ENCODE measurements at regions not wholly inside any gene's neighbourhood (a gene's known extent, or its start where the extent isn't known, plus 50 kb on each side); places are given as distances from the start of the nearest gene placed in this dataset.

DNA sequence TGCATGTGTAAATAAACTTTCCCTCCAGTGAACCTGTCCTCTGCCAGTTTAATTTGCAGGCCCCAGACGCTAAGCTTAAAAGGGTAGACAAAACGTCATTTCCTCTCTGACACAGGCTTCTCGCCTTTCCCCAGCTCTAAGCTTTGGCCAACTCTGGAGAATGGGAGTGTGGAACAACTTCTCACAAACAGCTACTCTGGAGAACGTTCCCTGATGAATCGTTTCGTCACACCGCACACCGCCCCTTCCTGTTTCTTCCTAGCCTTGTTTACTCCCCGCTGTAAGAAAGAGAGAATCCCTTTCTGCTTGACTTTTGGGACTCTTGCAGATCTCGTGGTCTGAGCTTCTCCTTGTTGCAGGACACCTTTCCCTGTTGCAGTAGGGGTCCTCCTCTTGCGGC lies 564.2 kb downstream of the TCERG1L start:
- Histone ChIP-seq H3K4me1 (ENCODE audit: insufficient read depth, low read length, severe bottlenecking) (no peaks in the 10 kb centered on the region), H3K4me2 (ENCODE audit: low read length) (no peak overlapping the region), H3K27ac (ENCODE audit: low read depth, low read length, poor library complexity, severe bottlenecking) (no peak overlapping the region), H4K20me1 (ENCODE audit: insufficient read depth, low read length) (no peaks in the 10 kb centered on the region), H3F3A (ENCODE audit: insufficient read depth, low read length) (no peaks in the 10 kb centered on the region), H3K4me3 (ENCODE audit: low read depth, low read length, poor library complexity, severe bottlenecking) (no peak overlapping the region), H3K79me2 (ENCODE audit: insufficient read depth, low read length) (no peaks in the 10 kb centered on the region), H3K36me3 (ENCODE audit: insufficient read depth, low read length) (no peaks in the 10 kb centered on the region), H3K9me3 (ENCODE audit: low read length) (no peaks in the 10 kb centered on the region), H2AFZ (ENCODE audit: low read length) (no peak overlapping the region), H3K9ac (ENCODE audit: low read length) (no peak overlapping the region), H3K9me2 (ENCODE audit: low read depth, low read length) (no peaks in the 10 kb centered on the region), H3K27me3 (ENCODE audit: insufficient read depth, low read length) (no peaks in the 10 kb centered on the region)
- TF ChIP-seq, protein P1, sequence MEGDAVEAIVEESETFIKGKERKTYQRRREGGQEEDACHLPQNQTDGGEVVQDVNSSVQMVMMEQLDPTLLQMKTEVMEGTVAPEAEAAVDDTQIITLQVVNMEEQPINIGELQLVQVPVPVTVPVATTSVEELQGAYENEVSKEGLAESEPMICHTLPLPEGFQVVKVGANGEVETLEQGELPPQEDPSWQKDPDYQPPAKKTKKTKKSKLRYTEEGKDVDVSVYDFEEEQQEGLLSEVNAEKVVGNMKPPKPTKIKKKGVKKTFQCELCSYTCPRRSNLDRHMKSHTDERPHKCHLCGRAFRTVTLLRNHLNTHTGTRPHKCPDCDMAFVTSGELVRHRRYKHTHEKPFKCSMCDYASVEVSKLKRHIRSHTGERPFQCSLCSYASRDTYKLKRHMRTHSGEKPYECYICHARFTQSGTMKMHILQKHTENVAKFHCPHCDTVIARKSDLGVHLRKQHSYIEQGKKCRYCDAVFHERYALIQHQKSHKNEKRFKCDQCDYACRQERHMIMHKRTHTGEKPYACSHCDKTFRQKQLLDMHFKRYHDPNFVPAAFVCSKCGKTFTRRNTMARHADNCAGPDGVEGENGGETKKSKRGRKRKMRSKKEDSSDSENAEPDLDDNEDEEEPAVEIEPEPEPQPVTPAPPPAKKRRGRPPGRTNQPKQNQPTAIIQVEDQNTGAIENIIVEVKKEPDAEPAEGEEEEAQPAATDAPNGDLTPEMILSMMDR (IDR thresholded peaks at IDR 0.05; ENCODE audit: low read length): no peak
- TF ChIP-seq EZH2 (IDR thresholded peaks at IDR 0.05; ENCODE audit: borderline replicate concordance, low read length): no peak

GRCh38 chr10:130747946-130748345 lies 563.6 kb downstream of the TCERG1L start:
- no peaks in the 10 kb centered on the region for H3K9me2 ChIP-seq (ENCODE audit: low read depth, low read length)
- H3K4me2 ChIP-seq (ENCODE audit: low read length): no peak overlapping the region
- H3K9ac ChIP-seq (ENCODE audit: low read length): no peak overlapping the region
- H2AFZ ChIP-seq (ENCODE audit: low read length): no peak overlapping the region
- H3K36me3 ChIP-seq (ENCODE audit: insufficient read depth, low read length): no peaks in the 10 kb centered on the region
- no peaks in the 10 kb centered on the region for H3F3A ChIP-seq (ENCODE audit: insufficient read depth, low read length)
- H3K27me3 ChIP-seq (ENCODE audit: insufficient read depth, low read length): no peaks in the 10 kb centered on the region
- TF ChIP-seq EZH2 (IDR thresholded peaks at IDR 0.05; ENCODE audit: borderline replicate concordance, low read length): no peak
- TF ChIP-seq, protein P1 (IDR thresholded peaks at IDR 0.05; ENCODE audit: low read length): no peak
- H3K4me3 ChIP-seq (ENCODE audit: low read depth, low read length, poor library complexity, severe bottlenecking): no peak overlapping the region
- H4K20me1 ChIP-seq (ENCODE audit: insufficient read depth, low read length): no peaks in the 10 kb centered on the region
- no peaks in the 10 kb centered on the region for H3K9me3 ChIP-seq (ENCODE audit: low read length)
- no peak overlapping the region for H3K27ac ChIP-seq (ENCODE audit: low read depth, low read length, poor library complexity, severe bottlenecking)
- H3K4me1 ChIP-seq (ENCODE audit: insufficient read depth, low read length, severe bottlenecking): no peaks in the 10 kb centered on the region
- H3K79me2 ChIP-seq (ENCODE audit: insufficient read depth, low read length): no peaks in the 10 kb centered on the region

DNA sequence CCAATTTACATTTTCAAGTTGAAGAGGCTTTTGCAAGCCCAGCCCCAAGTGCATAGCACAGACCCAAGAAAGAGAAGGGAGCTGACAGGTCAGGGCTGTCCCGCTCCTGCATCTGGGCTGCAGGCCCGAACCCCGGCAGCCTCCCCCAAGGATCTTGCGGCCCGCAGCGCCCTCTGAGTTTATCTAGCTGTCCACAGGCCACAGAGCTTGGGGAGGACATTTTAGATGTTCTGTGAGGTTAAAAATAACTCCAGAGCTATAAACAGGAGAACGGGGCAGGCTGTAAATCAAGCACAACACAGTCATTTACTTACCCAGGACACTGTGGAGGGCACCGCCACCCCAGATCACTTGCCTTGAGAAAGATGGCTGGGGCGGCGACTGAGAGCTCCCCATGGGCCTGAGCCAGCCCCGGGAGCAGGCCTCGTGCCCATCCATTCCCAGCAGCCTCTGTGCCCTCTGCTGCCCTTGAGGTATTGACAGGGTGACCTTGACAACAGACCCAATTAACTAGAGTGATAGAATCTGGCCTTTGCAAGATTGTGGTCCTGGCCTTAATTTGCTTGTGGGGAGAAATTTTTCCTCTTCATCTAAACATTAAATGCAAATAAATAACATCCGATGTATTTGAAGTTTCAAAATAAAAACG lies 563.0 kb downstream of the TCERG1L start:
- H3K79me2 ChIP-seq (ENCODE audit: insufficient read depth, low read length): no peaks in the 10 kb centered on the region
- no peaks in the 10 kb centered on the region for H3K9me2 ChIP-seq (ENCODE audit: low read depth, low read length)
- H3K27ac ChIP-seq (ENCODE audit: low read depth, low read length, poor library complexity, severe bottlenecking): no peak overlapping the region
- no peaks in the 10 kb centered on the region for H3K27me3 ChIP-seq (ENCODE audit: insufficient read depth, low read length)
- no peaks in the 10 kb centered on the region for H4K20me1 ChIP-seq (ENCODE audit: insufficient read depth, low read length)
- H3F3A ChIP-seq (ENCODE audit: insufficient read depth, low read length): no peaks in the 10 kb centered on the region
- no peak overlapping the region for H3K9ac ChIP-seq (ENCODE audit: low read length)
- no peak overlapping the region for H2AFZ ChIP-seq (ENCODE audit: low read length)
- H3K9me3 ChIP-seq (ENCODE audit: low read length): no peaks in the 10 kb centered on the region
- TF ChIP-seq, protein P1 (IDR thresholded peaks at IDR 0.05; ENCODE audit: low read length): no peak
- TF ChIP-seq EZH2 (IDR thresholded peaks at IDR 0.05; ENCODE audit: borderline replicate concordance, low read length): no peak
- no peak overlapping the region for H3K4me2 ChIP-seq (ENCODE audit: low read length)
- H3K4me1 ChIP-seq (ENCODE audit: insufficient read depth, low read length, severe bottlenecking): no peaks in the 10 kb centered on the region
- no peaks in the 10 kb centered on the region for H3K36me3 ChIP-seq (ENCODE audit: insufficient read depth, low read length)
- no peak overlapping the region for H3K4me3 ChIP-seq (ENCODE audit: low read depth, low read length, poor library complexity, severe bottlenecking)
